SK-N-SH treated with all-trans-retinoic acid at 6 μM for 48 hours (cell line): ENCODE measurements at regions not wholly inside any gene's neighbourhood (a gene's known extent, or its start where the extent isn't known, plus 50 kb on each side); places are given as distances from the start of the nearest gene placed in this dataset.

ENCODE experiments used
- ARNTL ChIP-seq: fragments of 450-650 bp; formaldehyde crosslinking; IDR thresholded peaks from 2 replicates; pipeline ENCODE4 v1.5.0; 2020; ENCODE audit warnings: low read depth, mild to moderate bottlenecking, moderate library complexity, borderline replicate concordance
- ESRRG ChIP-seq: fragments of 250-450 bp; sonication (Bioruptor Pico); IDR thresholded peaks from 2 replicates; pipeline ENCODE4 v1.6.1; 2021; ENCODE audit warnings: mild to moderate bottlenecking
- PATZ1 ChIP-seq: fragments of 250-450 bp; sonication (Bioruptor Pico); IDR thresholded peaks from 2 replicates; pipeline ENCODE4 v1.8.0; 2020; ENCODE audit warnings: mild to moderate bottlenecking, moderate library complexity, borderline replicate concordance
- ZNF565 ChIP-seq: fragments of 450-650 bp; formaldehyde crosslinking; conservative IDR thresholded peaks from 2 replicates; pipeline ENCODE4 v1.5.0; 2020; ENCODE audit warnings: low read depth, mild to moderate bottlenecking, moderate library complexity
- ZNF8 ChIP-seq: fragments of 450-650 bp; formaldehyde crosslinking; IDR thresholded peaks from 2 replicates; pipeline ENCODE4 v1.5.0; 2020; ENCODE audit warnings: mild to moderate bottlenecking, moderate library complexity
- TF ChIP-seq, protein P1 (sequence below): fragments of 250-450 bp; sonication (Bioruptor Pico); IDR thresholded peaks from 2 replicates; pipeline ENCODE4 v1.5.1; 2020; ENCODE audit warnings: low read depth, mild to moderate bottlenecking, moderate library complexity

DNA sequence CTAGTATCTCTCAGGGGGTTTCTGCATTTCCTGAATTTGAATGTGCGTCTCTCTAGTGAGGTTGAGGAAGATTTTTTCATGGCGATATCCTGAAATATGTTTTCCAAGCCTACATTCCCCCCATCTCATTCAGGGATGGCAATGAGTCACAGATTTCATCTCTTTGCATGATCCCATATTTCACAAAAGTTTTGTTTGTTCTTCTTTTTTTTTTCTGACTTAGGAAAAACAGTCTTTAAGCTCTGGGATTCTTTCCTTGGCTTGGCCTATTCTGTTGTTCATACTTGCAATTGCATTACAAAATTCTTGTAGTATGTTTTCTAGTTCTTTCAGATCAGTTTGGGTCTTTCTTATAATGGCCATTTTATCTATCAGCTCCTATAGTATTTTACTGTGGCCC, 136.5 kb downstream of the DSEL start:
- TF ChIP-seq, protein P1, sequence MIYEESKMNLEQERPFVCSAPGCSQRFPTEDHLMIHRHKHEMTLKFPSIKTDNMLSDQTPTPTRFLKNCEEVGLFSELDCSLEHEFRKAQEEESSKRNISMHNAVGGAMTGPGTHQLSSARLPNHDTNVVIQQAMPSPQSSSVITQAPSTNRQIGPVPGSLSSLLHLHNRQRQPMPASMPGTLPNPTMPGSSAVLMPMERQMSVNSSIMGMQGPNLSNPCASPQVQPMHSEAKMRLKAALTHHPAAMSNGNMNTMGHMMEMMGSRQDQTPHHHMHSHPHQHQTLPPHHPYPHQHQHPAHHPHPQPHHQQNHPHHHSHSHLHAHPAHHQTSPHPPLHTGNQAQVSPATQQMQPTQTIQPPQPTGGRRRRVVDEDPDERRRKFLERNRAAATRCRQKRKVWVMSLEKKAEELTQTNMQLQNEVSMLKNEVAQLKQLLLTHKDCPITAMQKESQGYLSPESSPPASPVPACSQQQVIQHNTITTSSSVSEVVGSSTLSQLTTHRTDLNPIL (CRISPR knock-in tag) = no peak
- TF ChIP-seq ARNTL (CRISPR knock-in tag) = no peak
- no peak for TF ChIP-seq PATZ1 (CRISPR knock-in tag)
- no peak for TF ChIP-seq ZNF565 (CRISPR knock-in tag)
- TF ChIP-seq ESRRG (CRISPR knock-in tag) = no peak
- TF ChIP-seq ZNF8 (CRISPR knock-in tag) = no peak
